Cardiac fibroblast (primary cell): ENCODE measurements at regions not wholly inside any gene's neighbourhood (a gene's known extent, or its start where the extent isn't known, plus 50 kb on each side); places are given as distances from the start of the nearest gene placed in this dataset.
"Not testable (repeated sequence)": the region's sequence is repeated elsewhere in the genome, so short reads cannot be mapped to it uniquely, and the experiment has no call there.

Experiments
- DNase-seq, 2 donors: peaks; one replicate each; pipeline versions ENCODE4 v3.0.0 to v3.0.0-alpha.2; 2010; ENCODE audit warnings: low read depth in 2 of 2
- H3K4me3 ChIP-seq, 2 donors: replicated peaks in 1 of 2; 1 replicate in 1 of 2; 2 replicates in 1 of 2; pipeline ENCODE4 v1.5.1; 2011; ENCODE audit warnings: low read depth in 2 of 2, low read length in 2 of 2, mild to moderate bottlenecking in 2 of 2, moderate library complexity in 1 of 2
- CTCF ChIP-seq: IDR thresholded peaks from one replicate; pipeline ENCODE4 v1.5.1; 2011; ENCODE audit warnings: low read depth, mild to moderate bottlenecking, low read length, inconsistent platforms

GRCh38 chr20:19838468-19838867 is 80.4 kb downstream of the RIN2 start:
- no peak overlapping the region for H3K4me3 ChIP-seq
- TF ChIP-seq CTCF, result no peak
- no peak for DNase-seq

- no peak for TF ChIP-seq CTCF
- no peak overlapping the region for H3K4me3 ChIP-seq
- no peak for DNase-seq
Measured at GRCh38 chr20:19839053-19839452, 81.0 kb downstream of the RIN2 start.

- TF ChIP-seq CTCF, result no peak
- DNase-seq, result no peak
- no peak overlapping the region for H3K4me3 ChIP-seq
Measured at GRCh38 chr20:19840111-19840710, 82.2 kb downstream of the RIN2 start.

GRCh38 chr20:19841740-19842139 is 83.7 kb downstream of the RIN2 start:
- no peak for TF ChIP-seq CTCF
- no peak overlapping the region for H3K4me3 ChIP-seq
- no peak for DNase-seq

- DNase-seq, H3K4me3 ChIP-seq: not testable (repeated sequence)
Measured at GRCh38 chr20:19844850-19845249, 86.8 kb downstream of the RIN2 start.

- H3K4me3 ChIP-seq, result no peak overlapping the region
- no peak for DNase-seq
- no peak for TF ChIP-seq CTCF
Measured at GRCh38 chr20:19847383-19847782, 89.3 kb downstream of the RIN2 start.

- no peak for TF ChIP-seq CTCF
- H3K4me3 ChIP-seq, result no peak overlapping the region
- peak in 1 of 2 donors; percentile 69 for DNase-seq
Measured at GRCh38 chr20:19849341-19850197, 91.5 kb downstream of the RIN2 start.
